GM12878 (cell line): ENCODE measurements at regions not wholly inside any gene's neighbourhood (a gene's known extent, or its start where the extent isn't known, plus 50 kb on each side); places are given as distances from the start of the nearest gene placed in this dataset.

ENCODE experiments used
- GATAD2B ChIP-seq: fragments of 450-650 bp; conservative IDR thresholded peaks from 2 replicates; pipeline ENCODE4 v1.6.1; 2017; ENCODE audit warnings: low read depth, mild to moderate bottlenecking, moderate library complexity
- NBN ChIP-seq: fragments of 450-650 bp; IDR thresholded peaks from 2 replicates; pipeline ENCODE4 v1.6.1; 2016
- NFYB ChIP-seq: IDR thresholded peaks from 2 replicates; pipeline ENCODE4 v1.6.1; 2011; ENCODE audit warnings: low read depth, mild to moderate bottlenecking, low read length, improper control_type of control experiment, moderate library complexity; ENCODE audit not compliant: insufficient read depth
- TCF7 ChIP-seq: IDR thresholded peaks from 2 replicates; pipeline ENCODE4 v1.6.1; 2014; ENCODE audit warnings: antibody characterized with exemption, borderline replicate concordance
- TF ChIP-seq, protein P1 (sequence below), 3 experiments: IDR thresholded peaks in 2 of 3; conservative IDR thresholded peaks in 1 of 3; 2 replicates each; pipeline ENCODE4 v1.5.1; 2011; ENCODE audit warnings: low read depth in 3 of 3, low read length in 3 of 3, mild to moderate bottlenecking in 3 of 3, control low read depth in 2 of 3, moderate library complexity in 2 of 3, inconsistent platforms in 1 of 3, mixed read lengths in 1 of 3; ENCODE audit not compliant: control insufficient read depth in 2 of 3, insufficient read depth in 1 of 3; ENCODE audit errors: extremely low read depth in 1 of 3
- TF ChIP-seq, protein P2 (sequence below): IDR thresholded peaks from 2 replicates; pipeline ENCODE4 v1.6.1; 2011; ENCODE audit warnings: mild to moderate bottlenecking, low read depth, low read length, moderate library complexity; ENCODE audit not compliant: insufficient replicate concordance
- TF ChIP-seq, protein P3 (sequence below): fragments of 450-650 bp; IDR thresholded peaks from 2 replicates; pipeline ENCODE4 v1.6.1; 2017; ENCODE audit warnings: antibody characterized with exemption, mild to moderate bottlenecking, moderate library complexity
- TF ChIP-seq, protein P4 (sequence below): IDR thresholded peaks from 2 replicates; pipeline ENCODE4 v1.6.1; 2012; ENCODE audit warnings: low read length, inconsistent platforms
- TF ChIP-seq, protein P5 (sequence below): fragments of 450-650 bp; IDR thresholded peaks from 2 replicates; pipeline ENCODE4 v1.6.1; 2017; ENCODE audit warnings: mild to moderate bottlenecking, low read depth, inconsistent platforms; ENCODE audit not compliant: poor library complexity, severe bottlenecking

DNA sequence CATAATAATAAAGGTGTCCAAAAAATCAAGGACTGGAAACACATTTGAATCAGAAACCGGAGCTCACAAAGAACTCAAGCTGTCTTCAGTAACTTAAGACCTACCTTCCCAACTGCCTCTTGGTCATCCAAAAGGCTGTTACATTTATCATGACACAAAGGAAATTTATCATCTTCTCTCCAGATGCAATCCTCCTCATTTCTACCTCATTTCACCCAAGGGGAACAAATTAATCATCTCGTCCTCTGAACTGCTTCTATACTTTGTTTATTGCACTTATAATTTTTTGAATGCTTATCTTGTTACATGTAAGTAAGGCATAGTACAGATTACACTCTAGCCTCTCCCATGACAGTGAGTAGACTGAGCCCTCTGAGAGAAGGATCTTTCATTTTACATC, 105.1 kb upstream of the RGPD4 start:
- TF ChIP-seq, protein P1, sequence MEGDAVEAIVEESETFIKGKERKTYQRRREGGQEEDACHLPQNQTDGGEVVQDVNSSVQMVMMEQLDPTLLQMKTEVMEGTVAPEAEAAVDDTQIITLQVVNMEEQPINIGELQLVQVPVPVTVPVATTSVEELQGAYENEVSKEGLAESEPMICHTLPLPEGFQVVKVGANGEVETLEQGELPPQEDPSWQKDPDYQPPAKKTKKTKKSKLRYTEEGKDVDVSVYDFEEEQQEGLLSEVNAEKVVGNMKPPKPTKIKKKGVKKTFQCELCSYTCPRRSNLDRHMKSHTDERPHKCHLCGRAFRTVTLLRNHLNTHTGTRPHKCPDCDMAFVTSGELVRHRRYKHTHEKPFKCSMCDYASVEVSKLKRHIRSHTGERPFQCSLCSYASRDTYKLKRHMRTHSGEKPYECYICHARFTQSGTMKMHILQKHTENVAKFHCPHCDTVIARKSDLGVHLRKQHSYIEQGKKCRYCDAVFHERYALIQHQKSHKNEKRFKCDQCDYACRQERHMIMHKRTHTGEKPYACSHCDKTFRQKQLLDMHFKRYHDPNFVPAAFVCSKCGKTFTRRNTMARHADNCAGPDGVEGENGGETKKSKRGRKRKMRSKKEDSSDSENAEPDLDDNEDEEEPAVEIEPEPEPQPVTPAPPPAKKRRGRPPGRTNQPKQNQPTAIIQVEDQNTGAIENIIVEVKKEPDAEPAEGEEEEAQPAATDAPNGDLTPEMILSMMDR (IDR thresholded peaks at IDR 0.05 in 2 of 3, conservative IDR thresholded peaks at IDR 0.05 in 1 of 3; ENCODE audit: control insufficient read depth in 2 of 3, extremely low read depth in 1 of 3, insufficient read depth in 1 of 3, low read depth in 3 of 3, low read length in 3 of 3) = no peak
- no peak for TF ChIP-seq NFYB
- TF ChIP-seq TCF7 = no peak
- TF ChIP-seq, protein P2, sequence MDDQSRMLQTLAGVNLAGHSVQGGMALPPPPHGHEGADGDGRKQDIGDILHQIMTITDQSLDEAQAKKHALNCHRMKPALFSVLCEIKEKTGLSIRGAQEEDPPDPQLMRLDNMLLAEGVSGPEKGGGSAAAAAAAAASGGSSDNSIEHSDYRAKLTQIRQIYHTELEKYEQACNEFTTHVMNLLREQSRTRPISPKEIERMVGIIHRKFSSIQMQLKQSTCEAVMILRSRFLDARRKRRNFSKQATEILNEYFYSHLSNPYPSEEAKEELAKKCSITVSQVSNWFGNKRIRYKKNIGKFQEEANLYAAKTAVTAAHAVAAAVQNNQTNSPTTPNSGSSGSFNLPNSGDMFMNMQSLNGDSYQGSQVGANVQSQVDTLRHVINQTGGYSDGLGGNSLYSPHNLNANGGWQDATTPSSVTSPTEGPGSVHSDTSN = no peak
- TF ChIP-seq, protein P3, sequence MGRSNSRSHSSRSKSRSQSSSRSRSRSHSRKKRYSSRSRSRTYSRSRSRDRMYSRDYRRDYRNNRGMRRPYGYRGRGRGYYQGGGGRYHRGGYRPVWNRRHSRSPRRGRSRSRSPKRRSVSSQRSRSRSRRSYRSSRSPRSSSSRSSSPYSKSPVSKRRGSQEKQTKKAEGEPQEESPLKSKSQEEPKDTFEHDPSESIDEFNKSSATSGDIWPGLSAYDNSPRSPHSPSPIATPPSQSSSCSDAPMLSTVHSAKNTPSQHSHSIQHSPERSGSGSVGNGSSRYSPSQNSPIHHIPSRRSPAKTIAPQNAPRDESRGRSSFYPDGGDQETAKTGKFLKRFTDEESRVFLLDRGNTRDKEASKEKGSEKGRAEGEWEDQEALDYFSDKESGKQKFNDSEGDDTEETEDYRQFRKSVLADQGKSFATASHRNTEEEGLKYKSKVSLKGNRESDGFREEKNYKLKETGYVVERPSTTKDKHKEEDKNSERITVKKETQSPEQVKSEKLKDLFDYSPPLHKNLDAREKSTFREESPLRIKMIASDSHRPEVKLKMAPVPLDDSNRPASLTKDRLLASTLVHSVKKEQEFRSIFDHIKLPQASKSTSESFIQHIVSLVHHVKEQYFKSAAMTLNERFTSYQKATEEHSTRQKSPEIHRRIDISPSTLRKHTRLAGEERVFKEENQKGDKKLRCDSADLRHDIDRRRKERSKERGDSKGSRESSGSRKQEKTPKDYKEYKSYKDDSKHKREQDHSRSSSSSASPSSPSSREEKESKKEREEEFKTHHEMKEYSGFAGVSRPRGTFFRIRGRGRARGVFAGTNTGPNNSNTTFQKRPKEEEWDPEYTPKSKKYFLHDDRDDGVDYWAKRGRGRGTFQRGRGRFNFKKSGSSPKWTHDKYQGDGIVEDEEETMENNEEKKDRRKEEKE = no peak
- TF ChIP-seq, protein P4, sequence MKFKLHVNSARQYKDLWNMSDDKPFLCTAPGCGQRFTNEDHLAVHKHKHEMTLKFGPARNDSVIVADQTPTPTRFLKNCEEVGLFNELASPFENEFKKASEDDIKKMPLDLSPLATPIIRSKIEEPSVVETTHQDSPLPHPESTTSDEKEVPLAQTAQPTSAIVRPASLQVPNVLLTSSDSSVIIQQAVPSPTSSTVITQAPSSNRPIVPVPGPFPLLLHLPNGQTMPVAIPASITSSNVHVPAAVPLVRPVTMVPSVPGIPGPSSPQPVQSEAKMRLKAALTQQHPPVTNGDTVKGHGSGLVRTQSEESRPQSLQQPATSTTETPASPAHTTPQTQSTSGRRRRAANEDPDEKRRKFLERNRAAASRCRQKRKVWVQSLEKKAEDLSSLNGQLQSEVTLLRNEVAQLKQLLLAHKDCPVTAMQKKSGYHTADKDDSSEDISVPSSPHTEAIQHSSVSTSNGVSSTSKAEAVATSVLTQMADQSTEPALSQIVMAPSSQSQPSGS = no peak
- no peak for TF ChIP-seq NBN
- TF ChIP-seq GATAD2B = no peak
- TF ChIP-seq, protein P5, sequence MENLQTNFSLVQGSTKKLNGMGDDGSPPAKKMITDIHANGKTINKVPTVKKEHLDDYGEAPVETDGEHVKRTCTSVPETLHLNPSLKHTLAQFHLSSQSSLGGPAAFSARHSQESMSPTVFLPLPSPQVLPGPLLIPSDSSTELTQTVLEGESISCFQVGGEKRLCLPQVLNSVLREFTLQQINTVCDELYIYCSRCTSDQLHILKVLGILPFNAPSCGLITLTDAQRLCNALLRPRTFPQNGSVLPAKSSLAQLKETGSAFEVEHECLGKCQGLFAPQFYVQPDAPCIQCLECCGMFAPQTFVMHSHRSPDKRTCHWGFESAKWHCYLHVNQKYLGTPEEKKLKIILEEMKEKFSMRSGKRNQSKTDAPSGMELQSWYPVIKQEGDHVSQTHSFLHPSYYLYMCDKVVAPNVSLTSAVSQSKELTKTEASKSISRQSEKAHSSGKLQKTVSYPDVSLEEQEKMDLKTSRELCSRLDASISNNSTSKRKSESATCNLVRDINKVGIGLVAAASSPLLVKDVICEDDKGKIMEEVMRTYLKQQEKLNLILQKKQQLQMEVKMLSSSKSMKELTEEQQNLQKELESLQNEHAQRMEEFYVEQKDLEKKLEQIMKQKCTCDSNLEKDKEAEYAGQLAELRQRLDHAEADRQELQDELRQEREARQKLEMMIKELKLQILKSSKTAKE = no peak
